ENCODE measurements at regions not wholly inside any gene's neighbourhood (a gene's known extent, or its start where the extent isn't known, plus 50 kb on each side); places are given as distances from the start of the nearest gene placed in this dataset.
"Not testable (repeated sequence)": the region's sequence is repeated elsewhere in the genome, so short reads cannot be mapped to it uniquely, and the experiment has no call there.

DNA sequence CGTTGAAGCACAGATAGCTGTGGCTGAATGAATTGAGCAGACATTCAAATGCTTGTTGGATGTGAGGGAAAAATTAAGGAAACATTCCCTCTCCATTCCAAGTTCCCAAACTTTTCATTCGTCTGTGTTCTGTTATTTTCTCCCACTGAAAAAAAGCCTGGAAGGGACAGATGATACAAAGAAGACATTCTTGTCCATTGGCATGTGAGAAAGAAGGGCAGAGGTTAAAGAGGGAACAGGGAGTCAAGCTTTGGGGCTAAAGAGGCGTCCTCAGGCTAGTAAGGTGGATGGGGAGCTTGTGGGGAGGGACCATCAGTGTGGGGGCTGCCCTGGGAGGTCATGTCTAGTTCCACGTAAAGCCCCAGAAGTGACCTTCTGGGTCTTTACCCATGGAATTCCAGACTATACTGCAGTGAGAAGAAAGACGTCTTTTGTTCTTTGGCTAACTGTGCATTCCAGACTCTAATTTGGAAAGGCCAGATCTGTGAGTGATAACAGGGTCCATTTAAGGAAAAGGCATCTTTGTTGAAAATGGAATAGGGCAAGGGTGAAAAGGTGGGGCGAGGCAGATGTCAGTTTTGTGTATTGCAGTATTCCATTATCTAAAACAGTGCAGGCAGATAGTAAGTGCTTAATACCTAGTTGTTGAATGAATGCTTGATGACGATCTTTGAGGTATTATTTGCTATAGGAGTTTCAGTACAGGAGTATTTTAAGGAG, 117.5 kb downstream of the SOX4 start:
- DNase-seq: no peak

- DNase-seq: no peak
These were observed 118.7 kb downstream of the SOX4 start for GRCh38 chr6:21712213-21712612.

DNA sequence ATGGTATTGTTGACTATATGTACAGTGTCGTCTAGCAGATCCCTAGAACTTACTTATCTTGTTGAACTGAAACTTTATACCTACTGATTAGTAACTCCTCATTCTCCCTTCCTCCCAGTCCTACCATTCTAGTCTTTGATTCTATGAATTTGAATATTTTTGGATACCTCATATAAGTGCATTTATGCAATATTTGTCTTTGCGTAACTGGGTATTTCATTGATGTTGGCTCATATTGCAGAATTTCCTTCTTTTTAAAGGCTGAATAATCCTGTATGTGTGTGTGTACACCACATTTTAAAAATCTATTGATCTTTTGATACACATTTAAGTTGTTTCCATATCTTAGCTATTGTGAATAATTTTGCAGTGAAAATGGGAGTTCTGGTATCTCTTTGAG, 119.9 kb downstream of the SOX4 start:
- no peak for DNase-seq

DNA sequence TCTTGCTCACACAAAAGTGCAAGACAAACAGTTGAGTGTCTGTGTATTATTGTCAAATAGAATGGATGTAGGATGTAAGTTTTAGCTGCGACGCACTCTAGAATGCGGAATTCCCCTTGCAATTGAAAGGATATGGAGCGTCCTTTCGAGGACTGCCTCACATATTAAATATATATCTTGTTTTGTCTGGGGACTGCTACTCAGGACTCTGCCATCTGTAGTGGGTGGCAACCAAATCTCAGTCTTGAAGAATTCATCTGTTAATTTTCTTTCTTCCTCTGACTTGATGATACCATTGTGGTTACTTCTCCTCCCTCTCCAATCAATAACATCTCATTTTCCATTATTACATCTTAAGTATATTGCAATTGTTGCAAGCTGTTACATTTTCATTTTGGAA, 121.6 kb downstream of the SOX4 start:
- no peak for DNase-seq

- no peak for DNase-seq
These were observed 129.0 kb downstream of the SOX4 start for GRCh38 chr6:21722510-21722909.

GRCh38 chr6:21726676-21727075, 133.1 kb downstream of the SOX4 start:
- DNase-seq: no peak

DNA sequence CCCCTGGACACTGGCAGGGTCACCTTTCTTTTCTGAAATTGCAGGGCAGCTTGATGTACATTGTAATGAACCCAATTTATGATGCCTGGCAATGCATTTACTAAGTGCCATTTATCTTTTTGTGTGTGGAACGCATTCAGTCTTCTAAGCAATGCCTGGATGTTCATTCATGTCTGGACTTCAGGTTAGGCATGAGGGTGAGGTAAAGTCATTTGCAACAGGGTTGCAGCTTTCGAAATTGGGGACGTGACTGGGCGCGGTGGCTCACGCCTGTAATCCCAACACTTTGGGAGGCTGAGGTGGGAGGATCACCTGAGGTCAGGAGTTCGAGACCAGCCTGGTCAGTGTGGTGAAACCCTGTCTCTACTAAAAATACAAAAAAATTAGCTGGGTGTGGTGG, 134.6 kb downstream of the SOX4 start:
- no peak for DNase-seq

GRCh38 chr6:21729431-21729830, 135.9 kb downstream of the SOX4 start:
- DNase-seq: no peak

DNA sequence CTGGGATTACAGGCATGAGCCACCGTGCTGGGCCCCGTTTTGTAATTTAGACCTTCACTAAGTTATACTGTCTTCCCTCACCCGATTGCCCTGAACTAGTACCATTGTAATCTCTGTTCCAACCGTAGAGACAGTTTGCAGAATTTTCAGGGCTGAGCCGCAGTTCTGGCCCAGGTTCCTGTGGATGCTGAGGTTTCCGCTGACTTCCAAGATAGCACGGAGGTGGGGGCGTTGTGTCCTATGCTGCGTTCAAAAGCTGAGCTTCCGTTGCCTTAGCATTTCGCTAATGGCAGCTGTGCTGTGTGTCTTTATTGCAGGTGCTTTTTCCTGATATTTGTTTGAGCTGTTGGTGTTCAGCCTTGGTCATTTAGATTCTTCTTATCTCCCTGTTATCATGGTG, 137.0 kb downstream of the SOX4 start:
- no peak for DNase-seq

GRCh38 chr6:21731411-21732031, 138.0 kb downstream of the SOX4 start:
- DNase-seq: no peak

DNA sequence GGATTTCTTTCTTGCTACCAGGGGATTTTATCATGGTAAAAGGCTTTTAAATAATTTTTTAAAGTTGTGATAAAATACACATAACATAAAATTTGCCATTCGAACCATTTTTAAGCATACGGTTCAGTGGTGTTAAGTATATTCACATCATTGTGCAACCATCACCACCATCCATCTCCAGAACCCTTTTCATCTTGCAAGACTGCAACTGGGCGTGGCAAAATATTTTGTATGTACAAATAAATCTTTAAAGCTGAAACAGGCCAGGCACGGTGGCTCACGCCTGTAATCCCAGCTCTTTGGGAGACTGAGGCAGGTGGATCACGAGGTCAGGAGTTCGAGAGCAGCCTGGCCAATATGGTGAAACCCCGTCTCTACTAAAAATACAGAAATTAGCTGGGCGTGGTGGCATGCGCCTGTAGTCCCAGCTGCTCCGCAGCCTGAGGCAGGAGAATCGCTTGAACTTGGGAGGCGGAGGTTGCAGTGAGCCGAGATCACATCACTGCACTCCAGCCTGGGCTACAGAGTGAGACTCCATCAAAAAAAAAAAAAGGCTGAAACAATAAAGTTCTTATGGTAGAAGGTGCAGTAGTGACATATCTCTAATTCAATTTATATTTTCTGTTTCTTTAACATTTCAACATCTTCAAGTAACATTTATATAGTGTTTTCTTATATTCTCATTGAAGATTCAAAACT, 138.6 kb downstream of the SOX4 start:
- not testable (repeated sequence) for DNase-seq

DNA sequence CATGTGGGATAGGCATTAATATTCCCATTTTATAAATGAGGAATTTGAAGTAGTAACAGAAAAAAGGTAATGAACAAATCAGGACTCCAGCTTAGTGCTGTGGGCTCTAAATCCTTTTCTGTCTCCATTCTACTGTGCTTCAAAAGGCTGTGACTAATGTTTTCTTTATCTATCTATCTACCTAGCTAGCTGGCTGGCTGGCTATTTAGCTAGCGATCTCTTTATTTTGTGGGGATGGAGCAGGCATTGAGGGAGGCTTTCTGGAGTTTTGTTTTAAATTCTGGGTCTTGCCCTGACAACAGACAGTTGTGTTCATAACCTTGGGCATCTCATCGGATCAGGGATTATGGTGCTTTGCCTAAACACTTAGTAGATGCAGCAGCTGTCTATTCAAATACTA, 139.2 kb downstream of the SOX4 start:
- DNase-seq: no peak

- no peak for DNase-seq
These were observed 139.8 kb downstream of the SOX4 start for GRCh38 chr6:21733311-21733710.

DNA sequence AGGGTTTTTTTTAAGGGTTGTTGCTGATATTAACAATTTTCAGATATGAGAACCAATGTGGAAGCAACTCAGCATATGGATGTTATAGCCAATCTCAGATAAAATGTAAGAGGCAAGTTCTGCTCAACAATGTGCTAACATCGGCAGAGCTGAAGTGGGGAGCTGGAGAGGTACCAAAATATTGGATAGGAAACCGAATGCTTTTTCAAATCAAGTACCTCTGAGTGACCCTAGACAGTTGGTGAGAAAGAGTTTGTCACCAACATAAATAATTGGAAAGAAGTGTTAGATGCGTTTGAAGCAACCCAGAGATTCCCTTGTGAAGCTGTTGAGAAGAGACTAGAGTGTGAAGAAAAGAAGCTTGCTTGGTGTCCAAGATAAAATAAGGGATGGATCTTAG, 140.7 kb downstream of the SOX4 start:
- no peak for DNase-seq

DNA sequence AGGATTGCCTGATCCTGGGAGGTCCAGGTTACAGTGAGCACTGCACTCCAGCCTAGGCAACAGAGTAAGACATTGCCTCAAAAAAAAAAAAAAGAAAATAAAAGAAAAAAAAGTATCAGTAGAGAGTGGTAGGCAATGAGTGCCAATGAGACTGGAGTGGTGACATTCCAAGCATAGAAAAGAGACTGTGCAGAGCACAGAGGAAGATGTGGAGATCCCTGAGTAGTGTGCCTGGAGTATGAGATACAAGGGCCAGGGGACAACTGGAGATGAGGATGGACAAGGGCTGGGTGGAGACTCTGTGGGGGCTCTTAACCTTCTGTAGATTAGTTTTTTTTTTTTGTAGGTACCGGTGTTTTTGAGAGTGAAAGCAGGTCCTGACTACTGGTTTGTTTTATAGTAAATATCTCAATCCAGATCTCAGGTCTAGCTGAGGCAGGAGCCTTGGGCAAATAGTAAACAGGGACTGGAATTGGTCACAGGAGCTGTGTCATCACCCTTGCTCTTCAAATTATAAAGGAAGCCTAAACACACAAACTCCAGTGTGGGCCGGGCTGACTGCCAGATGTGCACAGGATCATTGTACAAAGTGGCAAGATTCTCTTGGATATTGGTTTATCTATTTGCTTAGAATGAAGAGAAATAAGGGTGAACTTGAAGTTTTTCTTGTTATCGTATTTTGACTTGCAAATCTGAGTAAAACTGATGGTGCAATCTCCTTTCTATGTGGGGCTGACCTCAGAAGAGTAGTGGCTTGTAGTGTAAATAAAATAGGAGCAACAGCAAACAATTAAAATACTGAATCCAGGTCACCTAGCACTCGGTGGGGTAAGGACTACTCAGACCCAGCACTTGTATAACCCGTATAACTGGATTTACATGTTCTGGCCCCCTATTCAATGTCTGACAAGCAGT, 144.9 kb downstream of the SOX4 start:
- DNase-seq: no peak

- no peak for DNase-seq
These were observed 145.7 kb downstream of the SOX4 start for GRCh38 chr6:21739241-21739640.

DNA sequence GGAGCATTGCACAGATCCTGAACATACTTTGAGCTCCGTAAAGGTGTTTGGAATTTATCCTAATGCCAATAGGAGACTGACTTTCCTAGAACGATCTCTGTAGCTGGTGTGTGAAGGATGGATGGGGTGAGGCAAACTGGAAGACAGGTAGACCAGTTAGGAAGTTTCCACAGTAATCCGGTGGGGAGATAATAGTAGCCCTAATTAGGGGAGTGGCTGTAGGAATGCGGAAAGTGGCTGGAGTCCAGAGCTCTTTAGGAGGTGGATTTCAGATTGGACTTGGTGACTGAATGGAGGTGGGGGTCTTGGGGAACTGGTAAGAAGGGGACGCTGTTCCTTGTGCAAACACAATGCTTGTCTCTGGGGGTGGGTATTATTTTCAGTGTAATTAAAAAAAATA, 146.3 kb downstream of the SOX4 start:
- no peak for DNase-seq

DNA sequence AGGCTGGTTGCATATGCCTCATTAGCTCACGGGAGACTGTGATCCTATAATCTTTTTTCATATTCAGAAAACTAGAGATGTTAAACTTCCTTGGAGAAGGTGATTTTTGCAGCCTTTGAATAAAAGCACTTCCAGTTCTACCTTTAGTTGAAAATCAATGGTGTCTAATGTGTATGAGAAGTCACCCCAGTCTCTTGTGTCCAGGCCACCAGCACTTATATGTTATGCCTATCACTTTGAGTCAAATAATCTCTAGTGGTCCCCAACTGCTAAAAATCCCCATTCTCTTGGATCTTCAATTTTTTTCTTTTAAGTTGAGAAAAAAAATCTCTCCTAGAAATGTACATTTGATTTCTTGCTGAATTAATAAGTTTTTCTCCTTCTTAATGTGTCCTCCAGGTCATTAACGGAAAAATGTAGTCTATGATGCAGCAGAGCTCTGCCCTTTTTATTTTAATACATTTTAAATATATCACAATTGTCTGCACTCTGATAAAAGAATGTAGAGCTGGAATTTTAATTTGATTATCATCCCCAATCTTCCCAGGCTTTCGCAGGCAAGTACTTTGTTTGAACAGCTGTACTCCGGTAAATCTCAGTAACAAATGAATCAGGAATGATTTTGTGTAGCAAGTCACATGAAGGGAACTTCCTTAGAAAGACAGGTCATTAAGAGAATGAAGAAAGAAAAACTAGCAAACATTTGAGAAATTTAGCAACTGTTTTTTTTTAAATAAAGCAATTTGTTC, 147.0 kb downstream of the SOX4 start:
- DNase-seq: no peak

- DNase-seq: no peak
These were observed 147.9 kb downstream of the SOX4 start for GRCh38 chr6:21741221-21742109.

DNA sequence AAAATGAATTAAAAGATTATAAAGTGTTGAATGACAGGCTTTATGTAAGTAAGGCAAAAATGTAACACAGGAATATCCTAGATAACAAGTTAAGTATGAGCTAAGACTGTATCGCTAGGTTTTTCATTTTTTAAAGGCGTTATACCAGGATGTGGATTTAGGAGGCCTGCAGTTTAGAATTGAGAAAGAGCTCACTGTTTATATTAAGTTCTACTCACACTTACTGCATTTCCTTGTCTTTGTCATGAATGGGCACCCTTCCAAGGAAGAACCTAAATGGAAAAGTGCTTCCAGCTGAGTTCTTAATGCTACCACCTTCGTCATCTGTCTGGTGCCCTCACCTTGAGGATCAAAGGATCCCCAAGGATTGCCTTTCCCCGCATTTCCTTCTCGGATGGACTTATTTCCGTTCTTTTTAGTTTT, 148.7 kb downstream of the SOX4 start:
- no peak for DNase-seq

DNA sequence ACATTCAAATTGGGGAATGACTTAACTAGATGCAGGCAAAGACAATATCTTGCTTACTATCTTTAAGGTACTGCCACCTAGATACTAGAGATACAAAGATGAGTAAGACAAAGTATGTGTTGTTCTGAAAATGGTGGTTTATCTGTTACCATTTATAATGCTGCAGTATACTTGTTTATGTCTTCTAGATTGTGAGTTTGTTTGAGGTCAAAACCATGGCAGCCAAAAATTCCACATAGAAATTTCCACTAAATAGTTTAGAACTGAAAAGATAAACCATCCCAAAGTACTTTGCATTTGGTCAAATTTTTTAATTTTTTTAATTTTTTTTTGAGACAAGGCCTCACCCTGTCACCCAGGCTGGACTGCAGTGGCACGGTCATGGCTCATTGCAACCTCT, 150.8 kb downstream of the SOX4 start:
- no peak for DNase-seq
